Activated naive CD8-positive, alpha-beta T cell treated with anti-CD3 and anti-CD28 coated beads, Interleukin-2, amount 50 U/mL, for 24 hours (primary cell): ENCODE measurements at regions not wholly inside any gene's neighbourhood (a gene's known extent, or its start where the extent isn't known, plus 50 kb on each side); places are given as distances from the start of the nearest gene placed in this dataset.
"Not testable (repeated sequence)": the region's sequence is repeated elsewhere in the genome, so short reads cannot be mapped to it uniquely, and the experiment has no call there.

Experiments used
- ATAC-seq: fragments of 150-1000 bp; cut with Tn5 transposase; one replicate; pipeline ENCODE4 v1.10.0; 2021
- DNase-seq: peaks from one replicate; pipeline ENCODE4 v3.0.0; 2021
- H3K27ac Mint-ChIP-seq: one replicate; pipeline ENCODE4 v1.8.0; 2021; ENCODE audit warnings: mild to moderate bottlenecking, mixed read lengths
- H3K27me3 Mint-ChIP-seq: one replicate; pipeline ENCODE4 v1.8.0; 2021; ENCODE audit warnings: mixed read lengths
- H3K36me3 Mint-ChIP-seq: one replicate; pipeline ENCODE4 v1.8.0; 2021; ENCODE audit warnings: low read depth, mixed read lengths
- H3K4me1 Mint-ChIP-seq: one replicate; pipeline ENCODE4 v1.8.0; 2021; ENCODE audit warnings: mixed read lengths
- H3K4me3 Mint-ChIP-seq: one replicate; pipeline ENCODE4 v1.8.0; 2021; ENCODE audit warnings: mild to moderate bottlenecking, moderate library complexity, mixed read lengths
- H3K9me3 Mint-ChIP-seq: one replicate; pipeline ENCODE4 v1.8.0; 2021; ENCODE audit warnings: mixed read lengths

GRCh38 chrX:77342004-77342403 is 105.2 kb upstream of the FGF16 start:
- ATAC-seq (no peak), DNase-seq (no peak)
- no peaks in the 10 kb centered on the region for H3K27me3 Mint-ChIP-seq
- no peak overlapping the region for H3K4me3 Mint-ChIP-seq
- H3K9me3 Mint-ChIP-seq = no peaks in the 10 kb centered on the region
- H3K4me1 Mint-ChIP-seq = no peaks in the 10 kb centered on the region
- H3K36me3 Mint-ChIP-seq = no peaks in the 10 kb centered on the region
- no peak overlapping the region for H3K27ac Mint-ChIP-seq

GRCh38 chrX:77346859-77347258 is 100.3 kb upstream of the FGF16 start:
- DNase-seq = no peak
- ATAC-seq = no peak
- Mint-ChIP-seq H3K4me3 (no peak overlapping the region), H3K27ac (no peak overlapping the region), H3K36me3 (no peaks in the 10 kb centered on the region), H3K9me3 (no peaks in the 10 kb centered on the region), H3K27me3 (peaks cover 1% of the 10 kb centered on the region), H3K4me1 (no peaks in the 10 kb centered on the region)

- H3K4me3 Mint-ChIP-seq = no peak overlapping the region
- H3K4me1 Mint-ChIP-seq = no peaks in the 10 kb centered on the region
- H3K9me3 Mint-ChIP-seq = no peaks in the 10 kb centered on the region
- ATAC-seq = no peak
- H3K27ac Mint-ChIP-seq = no peak overlapping the region
- H3K27me3 Mint-ChIP-seq = peaks cover 1% of the 10 kb centered on the region
- H3K36me3 Mint-ChIP-seq = no peaks in the 10 kb centered on the region
- no peak for DNase-seq
These were observed 99.6 kb upstream of the FGF16 start for GRCh38 chrX:77347572-77347971.

GRCh38 chrX:77389891-77390290 is 57.3 kb upstream of the FGF16 start:
- Mint-ChIP-seq H3K27me3 (no peaks in the 10 kb centered on the region), H3K36me3 (no peaks in the 10 kb centered on the region), H3K4me1 (no peaks in the 10 kb centered on the region), H3K9me3 (no peaks in the 10 kb centered on the region), H3K27ac (no peak overlapping the region), H3K4me3 (no peak overlapping the region)
- DNase-seq (no peak), ATAC-seq (no peak)

- not testable (repeated sequence) for ATAC-seq, H3K27me3 Mint-ChIP-seq, H3K4me3 Mint-ChIP-seq, H3K27ac Mint-ChIP-seq, DNase-seq, H3K4me1 Mint-ChIP-seq, H3K36me3 Mint-ChIP-seq, H3K9me3 Mint-ChIP-seq
These were observed 56.8 kb upstream of the FGF16 start for GRCh38 chrX:77390365-77390764.

GRCh38 chrX:77396781-77397180 is 50.4 kb upstream of the FGF16 start:
- H3K9me3 Mint-ChIP-seq = no peaks in the 10 kb centered on the region
- H3K36me3 Mint-ChIP-seq = no peaks in the 10 kb centered on the region
- H3K4me3 Mint-ChIP-seq = no peak overlapping the region
- DNase-seq = no peak
- H3K27me3 Mint-ChIP-seq = no peaks in the 10 kb centered on the region
- ATAC-seq = no peak
- no peaks in the 10 kb centered on the region for H3K4me1 Mint-ChIP-seq
- no peak overlapping the region for H3K27ac Mint-ChIP-seq
